GM12878 (cell line): ENCODE measurements at regions not wholly inside any gene's neighbourhood (a gene's known extent, or its start where the extent isn't known, plus 50 kb on each side); places are given as distances from the start of the nearest gene placed in this dataset.

Experiments
- ATAC-seq: fragments of 200-7000 bp; cut with Tn5 transposase; 3 replicates; pipeline ENCODE4 v1.9.1; 2020; ENCODE audit warnings: mild to moderate bottlenecking, moderate library complexity
- BruUV-seq: library from RNA; stranded (reverse); fragments of 400-500 nt; replicated peaks from 2 replicates; lab custom pipeline; 2021; lab: Mats Ljungman, UMichigan
- CTCF ChIA-PET: fragments of 300-600 bp; sonication (Branson Sonifier 250); formaldehyde crosslinking; extraction: SDS; loops from one replicate; lab custom pipeline; 2021; ENCODE audit warnings: inconsistent platforms; lab: Yijun Ruan, JAX
- POLR2A ChIA-PET: fragments of 350-600 bp; formaldehyde crosslinking; extraction: SDS; loops from one replicate; lab custom pipeline; 2021; ENCODE audit warnings: inconsistent platforms; lab: Charles Lee
- RAD21 ChIA-PET: fragments of 300-600 bp; sonication (Branson Sonifier 250); formaldehyde crosslinking; loops from one replicate; lab custom pipeline; 2023; ENCODE audit warnings: antibody characterized with exemption; ENCODE audit not compliant: unreplicated experiment; lab: Charles Lee
- SMC1A ChIA-PET: fragments of 300-600 bp; sonication (Branson Sonifier 250); formaldehyde crosslinking; loops from one replicate; lab custom pipeline; 2023; ENCODE audit not compliant: unreplicated experiment, uncharacterized antibody; lab: Charles Lee
- DNase-seq: peaks from one replicate; pipeline ENCODE4 v3.0.0-alpha.2; 2011; ENCODE audit warnings: low read depth, low spot score
- FAIRE-seq: peaks from 3 replicates; lab custom pipeline; 2011; peaks lifted over from hg19 to GRCh38; lab: Jason Lieb, UNC
- H2AFZ ChIP-seq: 2 replicates; pipeline ENCODE4 v1.6.0; 2011; ENCODE audit warnings: low read depth, low read length, control low read depth; ENCODE audit not compliant: control insufficient read depth
- H3K27ac ChIP-seq: 2 replicates; pipeline ENCODE4 v1.5.1; 2011; ENCODE audit warnings: control low read depth; ENCODE audit not compliant: control insufficient read depth, insufficient read depth
- H3K27me3 ChIP-seq, 2 experiments: replicated peaks in 1 of 2; 2 replicates each; pipeline versions ENCODE4 v1.6.0 to v1.6.1; 2011; ENCODE audit warnings: low read length in 1 of 2; ENCODE audit not compliant: control insufficient read depth in 2 of 2, insufficient read depth in 2 of 2
- H3K36me3 ChIP-seq, 2 experiments: 2 replicates each; pipeline ENCODE4 v1.5.1; 2011; ENCODE audit warnings: low read length in 1 of 2; ENCODE audit not compliant: control insufficient read depth in 2 of 2, insufficient read depth in 2 of 2
- H3K4me1 ChIP-seq: 2 replicates; pipeline ENCODE4 v1.6.1; 2011; ENCODE audit warnings: mild to moderate bottlenecking, low read length, moderate library complexity, mixed read lengths; ENCODE audit not compliant: control insufficient read depth, insufficient read depth
- H3K4me2 ChIP-seq: 2 replicates; pipeline ENCODE4 v1.6.0; 2011; ENCODE audit warnings: control low read depth; ENCODE audit not compliant: control insufficient read depth, insufficient read depth
- H3K4me3 ChIP-seq: fragments of 200-600 bp; sonication (generic); 2 replicates; pipeline ENCODE4 v1.5.1; 2016
- H3K79me2 ChIP-seq: 2 replicates; pipeline ENCODE4 v1.6.0; 2011; ENCODE audit warnings: low read length; ENCODE audit not compliant: control insufficient read depth, insufficient read depth
- H3K9ac ChIP-seq: 2 replicates; pipeline ENCODE4 v1.8.0; 2011; ENCODE audit warnings: low read length, control low read depth, mixed read lengths; ENCODE audit not compliant: control insufficient read depth, insufficient read depth
- H3K9me3 ChIP-seq: replicated peaks from 3 replicates; pipeline ENCODE4 v1.5.1; 2011; ENCODE audit warnings: mild to moderate bottlenecking, low read length; ENCODE audit not compliant: control insufficient read depth, insufficient read depth
- H4K20me1 ChIP-seq: 2 replicates; pipeline ENCODE4 v1.6.0; 2011; ENCODE audit not compliant: control insufficient read depth, insufficient read depth
- RAD21 ChIP-seq: IDR thresholded peaks from 2 replicates; pipeline ENCODE4 v1.6.1; 2011; ENCODE audit warnings: mild to moderate bottlenecking, low read depth, low read length, moderate library complexity; ENCODE audit not compliant: insufficient read depth
- SREBF2 ChIP-seq: IDR thresholded peaks from 2 replicates; pipeline ENCODE4 v1.6.1; 2012; ENCODE audit warnings: mild to moderate bottlenecking, low read length
- ZBTB11 ChIP-seq: fragments of 450-650 bp; formaldehyde crosslinking; IDR thresholded peaks from 2 replicates; pipeline ENCODE4 v1.5.0; 2022; ENCODE audit warnings: mild to moderate bottlenecking, missing genetic modification characterization
- ZNF622 ChIP-seq: fragments of 450-650 bp; IDR thresholded peaks from 2 replicates; pipeline ENCODE4 v1.6.1; 2017; ENCODE audit warnings: mild to moderate bottlenecking, inconsistent platforms
- ZZZ3 ChIP-seq: IDR thresholded peaks from 2 replicates; pipeline ENCODE4 v1.6.1; 2011; ENCODE audit warnings: low read depth; ENCODE audit not compliant: control insufficient read depth, insufficient read length
- WGBS: methylation state at CpG from one replicate; pipeline ENCODE4 v1.1.6; 2016; ENCODE audit warnings: low lambda C conversion rate; ENCODE audit not compliant: insufficient replicate concordance, insufficient coverage; ENCODE audit errors: missing lambda C conversion rate; 5-methylcytosine and 5-hydroxymethylcytosine counted together
- in situ Hi-C: fragments of 300-500 bp; cut with MboI; formaldehyde crosslinking; loops from 9 replicates; pipeline ENCODE4 v1.14.3; 2018; ENCODE audit warnings: mixed read lengths
- intact Hi-C: fragments of 100-400 bp; cut with micrococcal nuclease; formaldehyde crosslinking; loops from one replicate; pipeline ENCODE4 v1.14.2; 2022; ENCODE audit not compliant: unreplicated experiment

GRCh38 chr5:2187156-2187555 lies 304.4 kb upstream of the IRX4 start (continued):
- TF ChIP-seq ZZZ3: no peak

GRCh38 chr5:2186472-2187015 lies 303.8 kb upstream of the IRX4 start:
- Histone ChIP-seq H3K4me2 (no peak overlapping the region), H4K20me1 (no peaks in the 10 kb centered on the region), H3K9ac (no peak overlapping the region), H3K27ac (no peak overlapping the region), H2AFZ (no peak overlapping the region), H3K4me3 (no peak overlapping the region), H3K79me2 (no peaks in the 10 kb centered on the region), H3K4me1 (no peaks in the 10 kb centered on the region), H3K36me3 (no peaks in the 10 kb centered on the region), H3K27me3 (no peaks in the 10 kb centered on the region)
- RAD21 ChIA-PET: no interaction called here
- DNase-seq (no peak), FAIRE-seq (no peak)
- SMC1A ChIA-PET: no interaction called here
- intact Hi-C loops: no loop called here
- CTCF ChIA-PET: no interaction called here
- BruUV-seq: no TSS peak
- WGBS: 45% methylated on average over 23 of the region's 23 CpGs
- in situ Hi-C loops: no loop called here
- TF ChIP-seq ZNF622 (no peak), ZBTB11 (no peak), SREBF2 (no peak), RAD21 (no peak)
- TF ChIP-seq, all 136 proteins: peak for 0
- H3K9me3 ChIP-seq: no peaks in the 10 kb centered on the region; the same call in 2 of the 3 replicates
- POLR2A ChIA-PET: no interaction called here
- ATAC-seq: no peak
